Ascending aorta (tissue), 2 donors: ENCODE measurements at regions not wholly inside any gene's neighbourhood (a gene's known extent, or its start where the extent isn't known, plus 50 kb on each side); places are given as distances from the start of the nearest gene placed in this dataset.

Source experiments
- DNase-seq, 2 donors: peaks; one replicate each; pipeline ENCODE4 v3.0.0-alpha.2; 2019; ENCODE audit warnings: low spot score in 2 of 2
- H3K27ac ChIP-seq, 2 donors: fragments of 200-600 bp; sonication (generic); one replicate each; pipeline ENCODE4 v1.5.1; 2016 to 2017; ENCODE audit warnings: mild to moderate bottlenecking in 1 of 2
- H3K27me3 ChIP-seq: fragments of 200-600 bp; sonication (generic); one replicate; pipeline ENCODE4 v1.5.1; 2017
- H3K36me3 ChIP-seq, 2 donors: fragments of 200-600 bp; sonication (generic); one replicate each; pipeline ENCODE4 v1.5.1; 2016
- H3K4me1 ChIP-seq, 2 donors: fragments of 200-600 bp; sonication (generic); one replicate each; pipeline ENCODE4 v1.5.1; 2016 to 2017; ENCODE audit warnings: mild to moderate bottlenecking in 1 of 2
- H3K4me3 ChIP-seq, 2 donors: fragments of 200-600 bp; sonication (generic); one replicate each; pipeline ENCODE4 v1.5.1; 2016 to 2017; ENCODE audit warnings: mild to moderate bottlenecking in 1 of 2
- H3K9me3 ChIP-seq, 2 donors: fragments of 200-600 bp; sonication (generic); one replicate each; pipeline ENCODE4 v1.5.1; 2016
- intact Hi-C: fragments of 100-400 bp; cut with DNase I; formaldehyde crosslinking; loops from one replicate; pipeline ENCODE4 v1.15.1; 2023
- TF ChIP-seq, protein P1 (sequence below), 3 experiments: fragments of 200-600 bp in 2 of 3; fragments of 450-650 bp in 1 of 3; sonication (generic) in 2 of 3; IDR thresholded peaks; one replicate each; pipeline ENCODE4 v1.5.1; 2016 to 2019; ENCODE audit warnings: antibody characterized with exemption in 3 of 3, mild to moderate bottlenecking in 1 of 3, moderate library complexity in 1 of 3

DNA sequence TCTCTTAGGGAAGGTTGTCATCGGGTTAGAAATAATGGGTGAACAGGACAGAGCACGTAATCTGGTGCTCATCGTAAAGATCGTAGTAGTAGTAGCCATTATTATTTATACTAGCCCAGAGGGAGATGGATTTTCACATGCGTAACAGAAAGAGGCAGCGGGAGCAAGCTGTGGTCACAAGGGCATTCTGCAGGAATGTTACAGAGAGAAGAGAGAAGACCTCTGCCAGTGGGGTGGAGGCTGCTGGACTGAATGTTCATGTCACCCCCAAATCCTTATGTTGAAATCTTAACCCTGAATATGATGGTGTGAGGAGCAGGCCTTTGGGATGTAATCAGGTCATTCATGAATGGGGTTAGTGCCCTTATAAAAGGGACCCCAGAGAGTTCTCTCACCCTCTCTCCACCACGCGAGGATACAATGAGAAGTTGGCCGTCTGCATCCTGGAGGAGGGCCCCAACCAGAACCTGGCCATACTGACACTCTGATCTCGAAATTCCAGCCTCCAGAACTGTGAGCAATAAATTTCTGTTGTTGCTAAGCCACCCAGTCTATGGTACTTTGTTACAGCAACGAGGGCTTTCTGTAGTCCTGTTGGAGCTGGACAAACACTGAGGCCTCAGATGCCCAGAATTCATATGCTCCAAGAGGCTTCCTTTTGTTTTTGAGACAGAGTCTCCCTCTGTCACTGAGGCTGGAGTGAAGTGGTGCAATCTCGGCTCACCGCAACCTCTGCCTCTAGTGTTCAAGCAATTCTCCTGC lies 131.2 kb upstream of the MED13L start:
- DNase-seq, result no peak
- peaks cover 8 to 36% of the 10 kb centered on the region in 2 donors for H3K4me1 ChIP-seq
- no peak overlapping the region for H3K4me3 ChIP-seq
- no peaks in the 10 kb centered on the region for H3K36me3 ChIP-seq
- no peaks in the 10 kb centered on the region for H3K9me3 ChIP-seq
- TF ChIP-seq, protein P1, sequence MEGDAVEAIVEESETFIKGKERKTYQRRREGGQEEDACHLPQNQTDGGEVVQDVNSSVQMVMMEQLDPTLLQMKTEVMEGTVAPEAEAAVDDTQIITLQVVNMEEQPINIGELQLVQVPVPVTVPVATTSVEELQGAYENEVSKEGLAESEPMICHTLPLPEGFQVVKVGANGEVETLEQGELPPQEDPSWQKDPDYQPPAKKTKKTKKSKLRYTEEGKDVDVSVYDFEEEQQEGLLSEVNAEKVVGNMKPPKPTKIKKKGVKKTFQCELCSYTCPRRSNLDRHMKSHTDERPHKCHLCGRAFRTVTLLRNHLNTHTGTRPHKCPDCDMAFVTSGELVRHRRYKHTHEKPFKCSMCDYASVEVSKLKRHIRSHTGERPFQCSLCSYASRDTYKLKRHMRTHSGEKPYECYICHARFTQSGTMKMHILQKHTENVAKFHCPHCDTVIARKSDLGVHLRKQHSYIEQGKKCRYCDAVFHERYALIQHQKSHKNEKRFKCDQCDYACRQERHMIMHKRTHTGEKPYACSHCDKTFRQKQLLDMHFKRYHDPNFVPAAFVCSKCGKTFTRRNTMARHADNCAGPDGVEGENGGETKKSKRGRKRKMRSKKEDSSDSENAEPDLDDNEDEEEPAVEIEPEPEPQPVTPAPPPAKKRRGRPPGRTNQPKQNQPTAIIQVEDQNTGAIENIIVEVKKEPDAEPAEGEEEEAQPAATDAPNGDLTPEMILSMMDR (IDR thresholded peaks at IDR 0.05), result no peak
- intact Hi-C loops, result loop anchor here (5.0 kb wide), 1 partner anchor 131 kb away; the partner anchor contains the start of gene MED13L
- no peaks in the 10 kb centered on the region for H3K27me3 ChIP-seq
- no peak overlapping the region for H3K27ac ChIP-seq

DNA sequence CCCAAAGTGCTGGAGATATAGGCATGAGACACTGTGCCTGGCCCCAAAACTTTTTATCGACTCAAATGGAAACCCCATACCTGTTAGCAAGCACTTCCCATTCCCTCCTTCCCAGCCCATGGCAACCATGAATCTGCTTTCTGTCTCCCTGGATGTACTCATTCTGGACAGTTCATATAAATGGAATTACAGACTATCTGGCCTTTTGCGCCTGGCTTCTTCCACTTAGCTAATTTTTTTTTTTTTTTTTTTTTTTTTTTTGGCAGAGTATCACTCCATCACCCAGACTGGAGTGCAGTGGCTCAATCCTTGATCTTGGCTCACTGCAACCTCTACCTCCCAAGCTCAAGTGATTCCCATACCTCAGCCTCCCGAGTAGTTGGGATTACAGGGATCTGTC lies 134.5 kb upstream of the MED13L start:
- Histone ChIP-seq H3K27ac (peak overlapping the region; percentile 34 to 60), H3K4me3 (no peak overlapping the region), H3K36me3 (no peaks in the 10 kb centered on the region), H3K27me3 (no peaks in the 10 kb centered on the region), H3K9me3 (no peaks in the 10 kb centered on the region), H3K4me1 (peaks cover 8 to 25% of the 10 kb centered on the region in 2 donors)
- DNase-seq, result no peak
- TF ChIP-seq, protein P1 (IDR thresholded peaks at IDR 0.05), result no peak
- intact Hi-C loops, result loop anchor here (2.0 kb wide), 1 partner anchor 15 kb away; no protein-coding TSS in a partner anchor

DNA sequence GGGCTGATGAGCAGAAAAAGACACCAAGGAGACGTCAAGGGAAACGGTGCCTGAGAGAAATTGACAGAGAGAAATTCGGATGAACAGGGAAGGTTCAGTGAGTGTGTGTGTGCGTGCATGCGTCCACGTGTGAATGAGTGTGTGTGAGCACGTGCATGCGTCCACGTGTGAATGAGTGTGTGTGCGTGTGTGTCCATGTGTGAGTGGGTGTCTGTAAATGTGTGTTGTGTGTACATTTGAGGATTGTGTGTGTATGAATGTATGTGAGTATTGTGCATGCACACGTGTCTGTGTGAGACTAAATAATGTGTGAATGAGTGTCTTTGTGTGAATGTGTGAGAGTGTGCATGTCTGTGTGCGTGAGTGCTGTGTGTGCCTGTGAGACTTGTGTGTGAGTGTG lies 137.4 kb upstream of the MED13L start:
- intact Hi-C loops, result no loop called here
- Histone ChIP-seq H3K4me1 (peaks cover 3 to 15% of the 10 kb centered on the region in 2 donors), H3K9me3 (no peaks in the 10 kb centered on the region), H3K27ac (no peak overlapping the region), H3K27me3 (no peaks in the 10 kb centered on the region), H3K4me3 (no peak overlapping the region), H3K36me3 (no peaks in the 10 kb centered on the region)
- no peak for DNase-seq
- TF ChIP-seq, protein P1 (IDR thresholded peaks at IDR 0.05), result no peak

DNA sequence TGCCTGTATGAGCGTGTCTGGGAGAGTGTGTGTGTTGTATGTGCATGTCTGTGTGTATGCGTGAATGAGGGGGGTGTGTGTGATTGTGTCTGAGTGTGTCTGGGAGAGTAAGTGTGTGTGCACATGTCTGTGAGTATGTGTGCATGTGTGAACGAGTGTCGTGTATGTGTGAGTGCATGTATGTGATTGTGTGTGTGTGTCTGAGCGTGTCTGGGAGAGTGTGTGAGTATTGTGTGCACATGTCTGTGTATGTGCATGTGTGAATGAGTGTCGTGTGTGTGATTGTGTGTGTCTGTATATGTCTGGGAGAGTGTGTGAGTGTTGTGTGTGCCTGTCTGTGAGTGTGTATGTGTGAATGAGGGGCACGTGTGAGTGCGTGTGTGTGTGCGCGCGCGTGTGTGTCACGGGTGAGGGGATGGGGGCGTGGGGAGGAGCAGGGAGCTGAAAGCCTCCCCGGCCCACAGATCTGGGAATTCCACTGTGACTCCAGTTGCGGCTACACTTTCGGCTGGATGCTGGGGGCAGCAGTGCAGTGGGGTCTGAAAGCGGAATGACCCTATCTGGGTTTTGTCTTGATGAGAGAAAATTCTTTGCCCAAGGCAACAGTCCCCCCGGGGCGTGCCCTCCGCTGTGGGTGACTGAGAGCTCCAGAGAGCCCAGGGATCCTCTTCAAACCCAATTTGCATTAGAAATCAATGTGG lies 138.1 kb upstream of the MED13L start:
- intact Hi-C loops, result no loop called here
- Histone ChIP-seq H3K27me3 (no peaks in the 10 kb centered on the region), H3K4me3 (no peak overlapping the region), H3K27ac (no peak overlapping the region), H3K9me3 (no peaks in the 10 kb centered on the region), H3K36me3 (no peaks in the 10 kb centered on the region), H3K4me1 (peaks cover 0 to 8% of the 10 kb centered on the region in 2 donors)
- no peak for DNase-seq
- TF ChIP-seq, protein P1 (IDR thresholded peaks at IDR 0.05), result no peak

DNA sequence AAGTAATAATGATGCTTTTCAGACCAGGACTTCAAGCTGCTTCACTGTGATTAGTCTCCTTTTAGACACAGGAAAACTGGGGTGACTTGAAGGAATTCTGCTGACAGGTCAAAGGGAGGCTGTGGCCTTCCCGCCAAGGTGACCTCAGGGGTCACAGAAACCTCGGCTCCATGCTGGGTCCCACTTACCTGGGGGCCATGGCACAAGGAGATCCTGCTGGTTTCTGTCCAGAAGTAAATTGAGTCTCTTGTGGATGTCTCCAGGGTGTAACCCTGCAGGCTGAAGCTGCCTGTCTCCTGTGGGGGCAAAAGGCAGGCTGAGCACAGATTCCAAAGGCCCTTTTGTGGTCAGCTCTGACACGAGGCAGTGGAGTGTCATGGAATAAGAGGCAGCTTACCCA lies 138.7 kb upstream of the MED13L start:
- Histone ChIP-seq H3K27me3 (no peaks in the 10 kb centered on the region), H3K9me3 (no peaks in the 10 kb centered on the region)
- no peak for DNase-seq

More for the DNA sequence above, 138.7 kb upstream of the MED13L start:
- H3K4me1 ChIP-seq, result peaks cover 0 to 2% of the 10 kb centered on the region in 2 donors
- TF ChIP-seq, protein P1 (IDR thresholded peaks at IDR 0.05), result no peak
- no peak overlapping the region for H3K27ac ChIP-seq
- intact Hi-C loops, result no loop called here
- no peaks in the 10 kb centered on the region for H3K36me3 ChIP-seq
- H3K4me3 ChIP-seq, result no peak overlapping the region
